ENCODE measurements at regions not wholly inside any gene's neighbourhood (a gene's known extent, or its start where the extent isn't known, plus 50 kb on each side); places are given as distances from the start of the nearest gene placed in this dataset.

DNA sequence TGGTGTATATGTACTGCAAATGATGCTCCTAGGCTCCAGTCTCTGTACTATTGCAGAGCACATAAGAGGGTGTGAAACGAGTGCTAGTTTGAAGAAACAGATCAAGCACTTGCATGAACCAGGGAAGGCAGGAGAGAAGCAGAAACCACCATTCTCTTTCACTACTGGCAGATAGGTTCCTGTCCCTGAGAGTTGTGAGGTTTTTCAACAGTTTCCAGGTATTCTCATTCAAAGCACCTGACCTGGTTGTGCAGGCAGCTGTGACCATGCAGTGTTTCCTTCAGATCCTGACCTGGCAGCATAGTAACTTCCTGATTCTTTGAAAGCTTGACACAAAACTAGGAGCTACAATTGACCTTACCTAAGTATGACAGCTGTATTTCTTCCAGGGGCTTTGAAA is 164.9 kb downstream of the UFM1 start:
- DNase-seq (ENCODE audit: extremely low spot score, insufficient read length, low read depth) (no peak), FAIRE-seq (no peak)

DNA sequence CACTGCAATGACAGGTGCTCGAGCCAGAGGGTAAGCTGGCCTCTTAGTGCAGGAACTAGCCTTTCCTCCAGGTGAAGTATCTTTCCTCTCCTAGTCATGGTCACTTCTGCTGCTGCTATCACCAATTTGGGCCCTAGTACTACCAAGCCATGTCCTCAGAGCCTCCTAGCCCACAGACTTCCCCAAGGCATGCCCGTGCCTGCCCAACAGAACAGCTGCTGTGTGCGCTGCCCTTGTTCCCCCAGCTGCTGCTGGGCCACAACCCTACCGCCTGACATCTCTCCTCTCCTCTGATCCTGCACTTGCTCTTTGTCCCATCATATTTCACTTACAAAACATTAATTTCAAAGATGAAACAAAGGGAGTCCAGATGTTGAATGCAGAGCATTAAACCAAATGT is 168.5 kb upstream of the FREM2 start:
- FAIRE-seq (no peak), DNase-seq (ENCODE audit: extremely low spot score, insufficient read length, low read depth) (no peak)

DNA sequence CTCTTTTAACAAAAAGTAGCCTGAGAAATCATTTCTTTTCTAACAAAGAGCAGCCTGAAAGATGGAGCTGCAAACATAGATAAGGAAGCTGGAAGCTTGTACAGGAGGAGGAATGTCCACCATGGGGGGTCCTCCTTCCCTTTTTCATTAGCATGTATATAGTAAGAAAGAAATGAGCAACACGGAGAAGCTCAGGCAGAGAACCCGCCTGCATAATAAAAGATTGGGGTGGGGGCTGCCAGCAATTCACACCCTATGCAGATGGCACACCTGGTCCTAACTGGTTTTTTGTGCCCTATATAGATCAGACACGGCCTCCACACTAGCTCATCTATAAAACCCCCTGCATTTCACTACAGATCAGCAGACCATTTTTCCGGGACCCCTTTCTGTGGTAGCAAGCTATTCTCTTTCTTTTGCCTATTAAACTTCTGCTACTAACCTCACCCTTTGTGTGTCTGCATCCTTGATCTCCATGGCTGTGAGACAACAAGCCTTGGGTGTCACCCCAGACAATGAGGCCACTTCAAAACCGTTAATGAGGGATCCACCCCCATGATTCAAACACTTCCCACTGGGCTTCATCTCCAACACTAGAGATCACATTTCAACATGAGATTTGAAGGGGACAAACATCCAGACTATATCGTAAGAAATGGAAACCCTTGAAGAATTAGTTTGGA is 167.5 kb upstream of the FREM2 start:
- DNase-seq (ENCODE audit: extremely low spot score, insufficient read length, low read depth), result no peak
- FAIRE-seq, result no peak

GRCh38 chr13:38520041-38520440 is 166.8 kb upstream of the FREM2 start:
- DNase-seq (ENCODE audit: extremely low spot score, insufficient read length, low read depth) (no peak), FAIRE-seq (no peak)

DNA sequence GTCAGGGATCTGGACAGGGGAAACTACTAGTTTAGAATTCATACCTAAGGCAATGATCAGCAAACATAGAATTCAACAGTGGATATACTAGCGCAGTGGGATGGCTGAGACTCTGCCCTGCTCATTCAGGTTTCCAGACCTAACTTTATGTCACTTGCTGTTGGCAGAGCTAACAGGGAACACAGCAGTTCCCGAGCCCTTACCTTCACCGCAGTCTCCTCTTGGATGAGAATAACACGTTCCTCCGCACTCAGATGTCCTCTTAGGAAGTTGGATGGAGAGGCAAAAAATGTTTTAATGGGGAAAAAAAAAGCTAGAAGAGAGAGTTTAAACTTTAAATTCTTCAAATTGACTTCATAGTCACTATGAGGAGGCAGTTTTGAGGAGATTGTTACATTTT is 159.7 kb upstream of the FREM2 start:
- DNase-seq (ENCODE audit: extremely low spot score, insufficient read length, low read depth) (no peak), FAIRE-seq (no peak)

DNA sequence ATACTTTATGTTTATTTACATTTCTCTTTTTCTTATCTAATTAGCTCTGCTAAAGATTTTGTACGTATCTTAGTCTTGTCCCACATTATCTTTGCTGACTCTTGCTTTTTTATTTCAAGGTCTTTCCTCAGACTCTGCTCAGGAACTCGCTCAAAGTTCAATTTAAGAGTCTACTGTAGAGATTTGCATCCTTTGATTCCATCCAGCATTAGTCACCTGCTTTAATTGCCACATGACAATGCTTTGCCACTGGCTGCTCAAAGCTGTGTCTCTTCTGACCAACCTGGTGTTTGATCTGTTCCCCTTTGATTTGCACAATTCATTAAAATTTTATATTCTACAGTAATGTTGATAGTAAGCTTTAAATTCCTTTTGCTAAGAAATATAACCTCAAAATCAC is 157.9 kb upstream of the FREM2 start:
- no peak for FAIRE-seq
- no peak for DNase-seq (ENCODE audit: extremely low spot score, insufficient read length, low read depth)

DNA sequence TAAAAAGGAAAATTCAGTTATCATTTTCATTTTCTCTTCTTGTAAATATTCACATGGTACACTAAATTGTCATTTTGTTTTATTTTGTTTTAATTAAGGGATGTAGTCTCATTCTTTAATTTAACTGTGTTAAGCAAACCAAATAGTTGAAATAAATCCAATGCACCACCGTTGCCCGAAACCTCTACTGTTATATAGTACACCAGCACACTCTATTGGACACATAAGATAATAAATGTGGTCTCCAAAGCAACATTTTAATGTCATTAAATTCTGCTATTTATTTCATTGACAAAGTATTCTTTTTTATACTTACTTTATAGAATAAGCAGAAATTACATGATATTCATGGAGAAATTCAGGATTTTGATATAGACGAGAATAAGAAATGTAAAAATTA is 156.4 kb upstream of the FREM2 start:
- FAIRE-seq, result no peak
- DNase-seq (ENCODE audit: extremely low spot score, insufficient read length, low read depth), result no peak

DNA sequence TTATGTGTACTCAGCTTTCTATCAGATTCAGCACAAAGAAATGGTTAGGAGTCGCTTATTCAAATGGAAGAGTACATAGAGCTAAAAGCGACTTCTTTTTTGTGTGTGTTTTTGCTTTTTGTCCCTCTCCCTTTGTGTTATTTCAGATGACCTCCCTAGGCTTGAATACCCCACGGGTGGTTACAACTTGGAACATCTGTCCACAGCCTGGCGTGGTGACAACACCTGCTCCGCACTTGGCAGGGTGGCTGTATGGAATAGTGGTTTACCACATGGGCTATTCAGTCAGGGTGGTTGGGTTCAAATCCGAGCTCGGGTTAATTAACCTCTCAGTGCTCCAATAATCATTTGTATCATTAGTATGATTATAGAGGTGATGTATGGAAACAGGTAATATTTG is 151.6 kb upstream of the FREM2 start:
- FAIRE-seq (no peak), DNase-seq (ENCODE audit: extremely low spot score, insufficient read length, low read depth) (no peak)

DNA sequence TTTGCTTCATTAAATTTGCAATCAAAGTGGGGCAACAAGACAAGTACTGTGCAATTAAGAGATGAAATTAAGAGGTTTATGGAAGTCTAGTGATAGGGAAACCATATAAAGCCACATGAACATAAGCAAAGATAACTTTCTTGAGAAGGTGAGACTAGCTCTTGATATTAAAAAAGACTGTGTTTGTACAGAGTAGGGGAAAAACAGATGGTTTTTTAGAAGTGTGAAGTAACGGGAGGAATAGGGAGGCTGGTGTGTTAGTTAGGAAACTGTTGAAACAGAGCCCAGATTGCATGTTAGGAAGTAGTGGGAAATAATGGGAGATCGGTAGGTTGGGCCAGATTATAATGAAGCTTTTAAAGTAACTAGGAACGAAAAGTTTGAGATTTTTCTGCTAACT is 149.8 kb upstream of the FREM2 start:
- no peak for DNase-seq (ENCODE audit: extremely low spot score, insufficient read length, low read depth)
- no peak for FAIRE-seq

DNA sequence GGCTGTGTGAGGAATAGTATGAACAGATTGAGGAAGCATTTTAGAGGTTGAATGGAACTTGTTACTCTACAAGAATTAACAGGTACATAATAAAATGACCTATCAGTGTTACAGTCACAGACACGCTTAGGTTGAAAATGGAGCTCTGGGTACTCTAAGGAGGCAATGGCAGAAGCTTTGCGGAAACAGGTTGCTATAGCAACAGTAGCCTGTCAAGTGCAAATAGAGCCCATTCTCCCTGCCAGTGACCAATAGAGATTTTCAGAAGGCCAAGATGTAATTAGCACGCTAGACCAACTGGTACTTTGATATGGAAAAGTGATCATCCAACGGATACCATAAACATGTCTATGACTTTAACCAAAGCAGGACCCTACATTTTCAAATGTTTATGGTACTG is 148.5 kb upstream of the FREM2 start:
- FAIRE-seq, result no peak
- DNase-seq (ENCODE audit: extremely low spot score, insufficient read length, low read depth), result no peak

GRCh38 chr13:38539632-38540031 is 147.2 kb upstream of the FREM2 start:
- no peak for DNase-seq (ENCODE audit: extremely low spot score, insufficient read length, low read depth)
- no peak for FAIRE-seq

DNA sequence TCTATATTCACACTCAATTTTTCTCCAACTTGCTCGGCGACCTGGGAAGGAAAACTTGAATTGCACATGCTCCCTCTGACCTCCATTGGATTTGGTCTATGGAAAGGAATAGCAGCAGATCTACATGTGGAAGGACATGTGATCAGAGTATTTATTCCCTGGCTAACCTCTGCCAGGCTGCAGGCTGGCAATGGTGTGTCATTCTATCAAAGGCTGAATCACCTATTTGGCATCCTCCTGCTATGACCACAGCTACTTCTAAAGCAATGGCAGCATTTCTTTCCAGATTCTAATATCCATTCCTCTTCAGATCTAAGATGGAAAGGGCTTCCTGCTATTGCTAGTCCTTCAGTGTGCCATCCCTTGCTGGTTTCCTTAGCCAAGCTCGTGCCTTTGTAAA is 144.3 kb upstream of the FREM2 start:
- DNase-seq (ENCODE audit: extremely low spot score, insufficient read length, low read depth), result no peak
- FAIRE-seq, result no peak

GRCh38 chr13:38543561-38543960 is 143.3 kb upstream of the FREM2 start:
- FAIRE-seq (no peak), DNase-seq (ENCODE audit: extremely low spot score, insufficient read length, low read depth) (no peak)

GRCh38 chr13:38563739-38564138 is 123.1 kb upstream of the FREM2 start:
- DNase-seq (ENCODE audit: extremely low spot score, insufficient read length, low read depth), result no peak
- FAIRE-seq, result no peak

DNA sequence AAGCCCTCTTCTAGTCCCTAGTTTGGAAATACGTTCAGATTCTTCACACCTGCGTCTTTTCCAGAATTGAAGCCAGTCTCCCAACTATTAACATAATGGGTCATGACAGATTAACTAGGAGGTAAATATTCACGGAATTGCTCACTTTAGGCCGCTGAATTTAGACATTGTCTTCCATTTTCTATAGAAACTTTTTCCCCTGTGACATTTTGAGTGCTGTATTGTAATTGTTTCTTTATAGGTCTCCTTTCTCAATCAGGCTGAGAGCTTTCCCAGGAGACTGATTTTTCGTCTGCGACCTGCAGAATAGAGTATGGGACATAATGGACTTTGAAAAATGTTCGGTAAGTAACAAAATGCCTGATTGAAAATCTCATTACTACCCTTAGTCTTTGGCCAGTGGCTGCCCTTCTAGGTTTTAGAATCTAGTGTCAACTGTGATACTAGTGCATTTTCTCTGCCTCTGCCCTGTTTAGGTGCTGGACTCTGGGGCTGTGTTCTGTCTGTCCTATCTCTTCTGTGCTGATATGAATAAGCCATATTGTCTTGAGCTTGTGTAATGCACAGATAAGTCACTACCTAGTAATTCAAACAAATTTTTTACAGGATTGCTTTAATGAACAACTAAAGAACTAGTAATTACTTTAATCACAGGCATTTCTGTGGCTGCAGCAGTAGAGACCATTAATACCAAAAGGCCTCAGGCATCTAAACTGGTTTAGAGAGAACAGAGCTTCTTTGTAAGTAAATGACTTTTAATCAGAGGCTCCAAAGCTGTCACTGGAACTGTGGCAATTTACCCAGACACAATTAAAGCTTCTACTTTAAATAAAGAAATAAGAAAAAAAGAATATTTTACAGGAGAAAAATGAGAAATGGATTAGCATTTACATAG is 122.4 kb upstream of the FREM2 start:
- FAIRE-seq, result no peak
- no peak for DNase-seq (ENCODE audit: extremely low spot score, insufficient read length, low read depth)

GRCh38 chr13:38566023-38566422 is 120.9 kb upstream of the FREM2 start:
- DNase-seq (ENCODE audit: extremely low spot score, insufficient read length, low read depth) (no peak), FAIRE-seq (no peak)

GRCh38 chr13:38566519-38566918 is 120.4 kb upstream of the FREM2 start:
- FAIRE-seq (no peak), DNase-seq (ENCODE audit: extremely low spot score, insufficient read length, low read depth) (no peak)

DNA sequence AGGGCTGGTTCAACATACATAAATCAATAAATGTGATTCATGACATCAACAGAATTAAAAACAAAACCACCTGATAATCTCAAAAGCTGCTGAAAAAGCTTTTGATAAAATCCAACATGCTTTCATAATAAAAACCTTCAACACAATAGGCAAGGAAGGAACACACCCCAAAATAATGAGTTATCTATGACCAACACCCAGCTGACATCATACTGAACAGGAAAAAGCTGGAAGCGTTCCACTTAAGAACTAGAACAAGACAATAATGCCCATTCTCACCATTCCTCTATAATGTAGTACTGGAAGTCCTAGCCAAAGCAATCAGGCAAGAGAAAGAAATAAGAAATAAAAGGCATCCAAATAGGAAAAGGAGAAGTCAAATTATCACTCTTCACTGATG is 116.2 kb upstream of the FREM2 start:
- DNase-seq (ENCODE audit: extremely low spot score, insufficient read length, low read depth), result no peak
- no peak for FAIRE-seq

DNA sequence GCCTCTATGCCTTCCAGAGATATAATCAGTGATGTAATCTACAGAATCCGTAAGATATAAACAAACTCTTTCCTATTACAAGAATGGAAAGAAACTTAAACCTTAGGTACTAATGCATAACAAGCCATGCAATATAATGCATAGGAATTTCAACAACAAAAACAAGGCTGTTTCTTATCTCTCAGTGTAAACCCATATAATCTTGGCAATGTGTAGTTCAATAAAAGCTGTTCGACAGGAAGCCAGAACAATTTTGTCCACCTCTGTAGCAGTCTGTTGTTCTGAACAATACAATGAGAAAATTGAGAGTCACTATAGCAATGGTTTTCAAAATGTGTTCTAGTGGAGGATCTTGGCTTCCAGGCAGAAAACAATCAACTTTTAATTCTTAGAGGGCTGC is 111.5 kb upstream of the FREM2 start:
- FAIRE-seq (no peak), DNase-seq (ENCODE audit: extremely low spot score, insufficient read length, low read depth) (no peak)

DNA sequence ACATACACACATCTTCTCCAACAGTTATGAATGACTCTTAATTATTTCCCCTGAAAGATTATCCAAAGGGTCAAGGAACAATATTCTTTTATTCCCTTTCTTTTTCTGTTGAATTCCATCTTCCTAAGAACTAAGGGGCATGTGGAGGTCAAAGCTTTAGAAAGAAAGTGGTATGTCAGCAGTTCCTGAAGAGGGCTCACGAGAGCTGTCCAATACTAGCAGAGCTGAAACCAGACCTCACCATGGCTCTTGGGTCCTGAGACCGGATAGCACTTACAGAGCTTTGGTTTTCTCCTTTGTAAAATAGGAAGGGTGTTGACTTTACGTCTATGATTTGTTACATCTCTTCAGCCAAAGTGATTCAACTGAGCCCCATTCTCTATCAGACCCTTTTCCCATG is 109.8 kb upstream of the FREM2 start:
- DNase-seq (ENCODE audit: extremely low spot score, insufficient read length, low read depth), result no peak

DNA sequence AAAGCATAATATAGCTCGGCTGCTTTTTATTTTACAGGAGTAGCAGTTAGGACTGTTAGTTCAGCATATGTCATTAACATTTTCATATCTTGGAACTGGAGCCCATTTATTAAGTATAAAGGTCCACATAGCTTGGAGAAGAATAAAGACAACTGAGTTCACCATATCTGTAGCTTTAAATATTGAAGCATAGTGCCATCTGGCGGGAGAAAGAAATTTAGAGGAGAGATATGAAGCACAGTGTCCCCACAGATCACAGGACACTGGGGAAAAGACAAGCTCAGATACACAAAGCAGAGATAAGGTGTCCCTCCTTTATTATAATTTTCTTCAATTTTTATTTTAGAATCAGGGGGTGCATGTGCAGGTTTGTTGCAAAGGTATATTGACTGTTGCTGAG is 104.7 kb upstream of the FREM2 start:
- peak; percentile 44 for FAIRE-seq

More for the DNA sequence above, 109.8 kb upstream of the FREM2 start:
- no peak for FAIRE-seq

DNA sequence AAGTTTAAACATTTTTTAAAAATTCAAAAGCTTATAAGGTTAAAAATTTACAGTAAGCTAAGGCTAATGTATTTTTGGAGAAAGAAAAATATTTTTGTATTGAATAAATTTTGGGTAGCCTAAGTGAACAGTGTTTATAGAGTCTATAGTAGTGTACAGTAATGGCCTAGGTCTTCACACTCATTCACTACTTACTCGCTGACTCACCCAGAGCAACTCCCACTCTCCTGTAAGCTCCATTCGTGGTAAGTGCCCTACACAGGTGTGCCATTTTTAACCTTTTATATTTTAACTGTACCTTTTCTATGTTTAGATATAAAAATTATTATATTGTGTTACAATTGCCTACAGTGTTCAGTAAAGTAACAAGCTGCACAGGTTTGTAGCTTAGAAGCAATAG is 96.6 kb upstream of the FREM2 start:
- no peak for DNase-seq (ENCODE audit: extremely low spot score, insufficient read length, low read depth)
- FAIRE-seq, result no peak

More for the DNA sequence above, 104.7 kb upstream of the FREM2 start:
- DNase-seq (ENCODE audit: extremely low spot score, insufficient read length, low read depth), result peak; percentile 5

Measured in GM18507 (cell line).